GM23338 (cell line): ENCODE measurements at regions not wholly inside any gene's neighbourhood (a gene's known extent, or its start where the extent isn't known, plus 50 kb on each side); places are given as distances from the start of the nearest gene placed in this dataset.

ENCODE experiments used
- ATAC-seq: fragments of 200-7000 bp; cut with Tn5 transposase; 3 replicates; pipeline ENCODE4 v1.9.1; 2020
- DNase-seq: peaks from one replicate; pipeline ENCODE4 v3.0.0-alpha.2; 2015; ENCODE audit warnings: low spot score
- H2AFZ ChIP-seq: fragments of 200-600 bp; sonication (generic); 2 replicates; pipeline ENCODE4 v1.8.0; 2016; ENCODE audit warnings: antibody characterized with exemption, mild to moderate bottlenecking, moderate library complexity
- H3F3A ChIP-seq: fragments of 200-600 bp; sonication (generic); replicated peaks from 2 replicates; pipeline ENCODE4 v1.8.0; 2017; ENCODE audit warnings: antibody characterized with exemption, mixed run types, low read depth
- H3K27ac ChIP-seq: fragments of 200-600 bp; sonication (generic); 2 replicates; pipeline ENCODE4 v1.6.1; 2016; ENCODE audit warnings: low read depth
- H3K27me3 ChIP-seq: fragments of 200-600 bp; sonication (generic); 2 replicates; pipeline ENCODE4 v1.8.0; 2016; ENCODE audit warnings: mild to moderate bottlenecking, mixed run types, moderate library complexity; ENCODE audit not compliant: insufficient read depth
- H3K36me3 ChIP-seq: fragments of 200-600 bp; sonication (generic); 2 replicates; pipeline ENCODE4 v1.8.0; 2016; ENCODE audit warnings: mild to moderate bottlenecking; ENCODE audit not compliant: insufficient read depth
- H3K4me1 ChIP-seq: fragments of 200-600 bp; sonication (generic); 2 replicates; pipeline ENCODE4 v1.8.0; 2016; ENCODE audit warnings: mild to moderate bottlenecking, moderate library complexity; ENCODE audit not compliant: insufficient read depth
- H3K4me2 ChIP-seq: fragments of 200-600 bp; sonication (generic); 2 replicates; pipeline ENCODE4 v1.7.1; 2017; ENCODE audit warnings: mixed run types
- H3K4me3 ChIP-seq: fragments of 200-600 bp; sonication (generic); 2 replicates; pipeline ENCODE4 v1.6.1; 2016; ENCODE audit warnings: mixed run types
- H3K79me2 ChIP-seq: fragments of 200-600 bp; sonication (generic); replicated peaks from 2 replicates; pipeline ENCODE4 v1.8.0; 2017; ENCODE audit warnings: mild to moderate bottlenecking; ENCODE audit not compliant: insufficient read depth
- H3K9me2 ChIP-seq: fragments of 200-600 bp; sonication (generic); 2 replicates; pipeline ENCODE4 v1.8.0; 2017; ENCODE audit not compliant: insufficient read depth
- H4K20me1 ChIP-seq: fragments of 200-600 bp; sonication (generic); replicated peaks from 2 replicates; pipeline ENCODE4 v1.8.0; 2017; ENCODE audit warnings: mild to moderate bottlenecking; ENCODE audit not compliant: insufficient read depth
- H3K27ac Mint-ChIP-seq: 2 replicates; pipeline ENCODE4 v1.8.0; 2020; ENCODE audit warnings: inconsistent platforms, mild to moderate bottlenecking, moderate library complexity, mixed read lengths
- H3K27me3 Mint-ChIP-seq: 3 replicates; pipeline ENCODE4 v1.8.0; 2022; ENCODE audit warnings: low read depth, mild to moderate bottlenecking, moderate library complexity, mixed read lengths, inconsistent platforms; ENCODE audit not compliant: insufficient read depth, poor library complexity
- H3K36me3 Mint-ChIP-seq: 3 replicates; pipeline ENCODE4 v1.8.0; 2021; ENCODE audit warnings: low read depth, mild to moderate bottlenecking, inconsistent platforms, moderate library complexity, mixed read lengths
- H3K4me1 Mint-ChIP-seq: 3 replicates; pipeline ENCODE4 v1.8.0; 2020; ENCODE audit warnings: mild to moderate bottlenecking, inconsistent platforms, mixed read lengths
- H3K4me3 Mint-ChIP-seq: 3 replicates; pipeline ENCODE4 v1.8.0; 2021; ENCODE audit warnings: moderate library complexity, mild to moderate bottlenecking, inconsistent platforms, mixed read lengths
- H3K9me3 Mint-ChIP-seq: 3 replicates; pipeline ENCODE4 v1.8.0; 2020; ENCODE audit warnings: moderate library complexity, mild to moderate bottlenecking, inconsistent platforms, mixed read lengths
- NANOG ChIP-seq: IDR thresholded peaks from 2 replicates; pipeline ENCODE4 v1.6.1; 2016; ENCODE audit warnings: antibody characterized with exemption, borderline replicate concordance
- POLR2AphosphoS5 ChIP-seq: IDR thresholded peaks from 2 replicates; pipeline ENCODE4 v1.6.1; 2016; ENCODE audit warnings: antibody characterized with exemption, low read depth
- STAT1 ChIP-seq: IDR thresholded peaks from one replicate; pipeline ENCODE4 v1.6.1; 2016; ENCODE audit warnings: antibody characterized with exemption; ENCODE audit not compliant: unreplicated experiment
- ZNF114 ChIP-seq: fragments of 250-450 bp; sonication (Bioruptor Pico); IDR thresholded peaks from 2 replicates; pipeline ENCODE4 v1.5.0; 2020; ENCODE audit warnings: mild to moderate bottlenecking, moderate library complexity
- ZNF462 ChIP-seq: fragments of 250-450 bp; sonication (Bioruptor Pico); IDR thresholded peaks from 2 replicates; pipeline ENCODE4 v1.5.0; 2020; ENCODE audit warnings: mild to moderate bottlenecking, moderate library complexity

GRCh38 chr4:1519787-1520661 is 113.8 kb upstream of the NKX1-1 start:
- peaks cover 7% of the 10 kb centered on the region for H3K27me3 ChIP-seq
- no peak overlapping the region for H2AFZ ChIP-seq
- Mint-ChIP-seq H3K9me3 (peaks cover 3% of the 10 kb centered on the region; the same call in 2 of the 3 replicates), H3K4me1 (peaks cover 2% of the 10 kb centered on the region; the same call in 1 of the 3 replicates), H3K36me3 (no peaks in the 10 kb centered on the region; the same call in 2 of the 3 replicates), H3K4me3 (peak overlapping the region; percentile 44; the same call in 1 of the 3 replicates), H3K27ac (no peak overlapping the region), H3K27me3 (peaks cover 19% of the 10 kb centered on the region)
- 0 out of 2 replicates have a peak, but pooled peaks cover 3% of the 10 kb centered on the region for H3K9me2 ChIP-seq
- no peaks in the 10 kb centered on the region for H3K4me1 ChIP-seq
- H3F3A ChIP-seq: no peaks in the 10 kb centered on the region
- peak; percentile 40 for DNase-seq
- H3K36me3 ChIP-seq: no peaks in the 10 kb centered on the region
- H3K27ac ChIP-seq: no peak overlapping the region
- ATAC-seq: peak; percentile 40
- TF ChIP-seq STAT1: no peak
- TF ChIP-seq POLR2AphosphoS5: no peak
- TF ChIP-seq ZNF462 (CRISPR knock-in tag): no peak
- no peak for TF ChIP-seq NANOG
- TF ChIP-seq ZNF114 (CRISPR knock-in tag): no peak
- no peaks in the 10 kb centered on the region for H3K79me2 ChIP-seq
- no peak overlapping the region for H3K4me2 ChIP-seq
- no peaks in the 10 kb centered on the region for H4K20me1 ChIP-seq
- no peak overlapping the region for H3K4me3 ChIP-seq
